WTC11 (cell line): ENCODE measurements at regions not wholly inside any gene's neighbourhood (a gene's known extent, or its start where the extent isn't known, plus 50 kb on each side); places are given as distances from the start of the nearest gene placed in this dataset.

Experiments
- CBFB ChIP-seq: sonication (generic); formaldehyde crosslinking; IDR thresholded peaks from 2 replicates; pipeline ENCODE4 v1.8.1; 2022; ENCODE audit warnings: mild to moderate bottlenecking, low read depth, missing genetic modification reagents
- NFYB ChIP-seq: sonication (generic); formaldehyde crosslinking; conservative IDR thresholded peaks from 2 replicates; pipeline ENCODE4 v1.8.0; 2022; ENCODE audit warnings: low read depth, missing genetic modification reagents
- NR3C1 ChIP-seq: sonication (generic); formaldehyde crosslinking; conservative IDR thresholded peaks from 2 replicates; pipeline ENCODE4 v1.8.1; 2023; ENCODE audit warnings: low read depth, mild to moderate bottlenecking, missing genetic modification reagents
- SMAD3 ChIP-seq: sonication (generic); formaldehyde crosslinking; IDR thresholded peaks from 2 replicates; pipeline ENCODE4 v1.8.0; 2022; ENCODE audit warnings: missing genetic modification reagents, mild to moderate bottlenecking, borderline replicate concordance
- SMAD4 ChIP-seq: sonication (generic); formaldehyde crosslinking; IDR thresholded peaks from 2 replicates; pipeline ENCODE4 v1.8.0; 2022; ENCODE audit warnings: mild to moderate bottlenecking, missing genetic modification reagents
- SP1 ChIP-seq: sonication (generic); formaldehyde crosslinking; conservative IDR thresholded peaks from 2 replicates; pipeline ENCODE4 v1.8.1; 2022; ENCODE audit warnings: missing genetic modification reagents
- ZBTB21 ChIP-seq: sonication (generic); formaldehyde crosslinking; IDR thresholded peaks from 2 replicates; pipeline ENCODE4 v1.8.1; 2023; ENCODE audit warnings: mild to moderate bottlenecking, missing genetic modification reagents, borderline replicate concordance
- ZNF121 ChIP-seq: sonication (generic); formaldehyde crosslinking; IDR thresholded peaks from 2 replicates; pipeline ENCODE4 v1.8.0; 2023; ENCODE audit warnings: missing genetic modification reagents
- TF ChIP-seq, protein P1 (sequence below): fragments of 200-600 bp; IDR thresholded peaks from 2 replicates; pipeline ENCODE4 v1.8.0; 2022; ENCODE audit warnings: antibody characterized with exemption
- TF ChIP-seq, protein P2 (sequence below): sonication (generic); formaldehyde crosslinking; IDR thresholded peaks from 2 replicates; pipeline ENCODE4 v1.8.1; 2023; ENCODE audit warnings: mild to moderate bottlenecking, missing genetic modification reagents, borderline replicate concordance
- TF ChIP-seq, protein P3 (sequence below): sonication (generic); formaldehyde crosslinking; IDR thresholded peaks from 2 replicates; pipeline ENCODE4 v1.8.0; 2023; ENCODE audit warnings: missing genetic modification reagents
- TF ChIP-seq, protein P4 (sequence below): sonication (generic); formaldehyde crosslinking; IDR thresholded peaks from 2 replicates; pipeline ENCODE4 v1.8.1; 2023; ENCODE audit warnings: mild to moderate bottlenecking, missing genetic modification reagents, moderate library complexity
- TF ChIP-seq, protein P5 (sequence below): sonication (generic); formaldehyde crosslinking; IDR thresholded peaks from 2 replicates; pipeline ENCODE4 v1.8.0; 2022; ENCODE audit warnings: mild to moderate bottlenecking, missing genetic modification reagents

DNA sequence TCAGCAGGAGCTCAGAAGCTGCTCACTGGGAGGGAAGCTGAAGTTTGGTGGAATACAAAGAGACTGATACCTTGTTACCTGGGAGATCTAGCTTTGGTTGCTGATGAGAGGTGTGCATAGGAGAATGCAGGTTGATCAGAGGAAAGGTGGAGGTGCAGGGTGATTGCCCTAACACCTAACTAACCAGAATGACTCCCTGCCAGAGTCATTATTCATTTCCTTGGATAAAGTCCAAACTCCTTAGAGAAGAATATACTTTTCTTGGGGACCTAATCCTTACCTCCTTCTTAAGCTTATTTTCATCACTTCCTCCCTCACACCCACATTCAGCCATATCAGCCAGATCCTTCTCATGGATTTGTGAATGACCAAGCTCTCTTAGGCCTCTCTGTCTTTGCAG, 814.2 kb upstream of the TENM4 start:
- TF ChIP-seq, protein P1, sequence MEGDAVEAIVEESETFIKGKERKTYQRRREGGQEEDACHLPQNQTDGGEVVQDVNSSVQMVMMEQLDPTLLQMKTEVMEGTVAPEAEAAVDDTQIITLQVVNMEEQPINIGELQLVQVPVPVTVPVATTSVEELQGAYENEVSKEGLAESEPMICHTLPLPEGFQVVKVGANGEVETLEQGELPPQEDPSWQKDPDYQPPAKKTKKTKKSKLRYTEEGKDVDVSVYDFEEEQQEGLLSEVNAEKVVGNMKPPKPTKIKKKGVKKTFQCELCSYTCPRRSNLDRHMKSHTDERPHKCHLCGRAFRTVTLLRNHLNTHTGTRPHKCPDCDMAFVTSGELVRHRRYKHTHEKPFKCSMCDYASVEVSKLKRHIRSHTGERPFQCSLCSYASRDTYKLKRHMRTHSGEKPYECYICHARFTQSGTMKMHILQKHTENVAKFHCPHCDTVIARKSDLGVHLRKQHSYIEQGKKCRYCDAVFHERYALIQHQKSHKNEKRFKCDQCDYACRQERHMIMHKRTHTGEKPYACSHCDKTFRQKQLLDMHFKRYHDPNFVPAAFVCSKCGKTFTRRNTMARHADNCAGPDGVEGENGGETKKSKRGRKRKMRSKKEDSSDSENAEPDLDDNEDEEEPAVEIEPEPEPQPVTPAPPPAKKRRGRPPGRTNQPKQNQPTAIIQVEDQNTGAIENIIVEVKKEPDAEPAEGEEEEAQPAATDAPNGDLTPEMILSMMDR: no peak
- TF ChIP-seq, protein P2, sequence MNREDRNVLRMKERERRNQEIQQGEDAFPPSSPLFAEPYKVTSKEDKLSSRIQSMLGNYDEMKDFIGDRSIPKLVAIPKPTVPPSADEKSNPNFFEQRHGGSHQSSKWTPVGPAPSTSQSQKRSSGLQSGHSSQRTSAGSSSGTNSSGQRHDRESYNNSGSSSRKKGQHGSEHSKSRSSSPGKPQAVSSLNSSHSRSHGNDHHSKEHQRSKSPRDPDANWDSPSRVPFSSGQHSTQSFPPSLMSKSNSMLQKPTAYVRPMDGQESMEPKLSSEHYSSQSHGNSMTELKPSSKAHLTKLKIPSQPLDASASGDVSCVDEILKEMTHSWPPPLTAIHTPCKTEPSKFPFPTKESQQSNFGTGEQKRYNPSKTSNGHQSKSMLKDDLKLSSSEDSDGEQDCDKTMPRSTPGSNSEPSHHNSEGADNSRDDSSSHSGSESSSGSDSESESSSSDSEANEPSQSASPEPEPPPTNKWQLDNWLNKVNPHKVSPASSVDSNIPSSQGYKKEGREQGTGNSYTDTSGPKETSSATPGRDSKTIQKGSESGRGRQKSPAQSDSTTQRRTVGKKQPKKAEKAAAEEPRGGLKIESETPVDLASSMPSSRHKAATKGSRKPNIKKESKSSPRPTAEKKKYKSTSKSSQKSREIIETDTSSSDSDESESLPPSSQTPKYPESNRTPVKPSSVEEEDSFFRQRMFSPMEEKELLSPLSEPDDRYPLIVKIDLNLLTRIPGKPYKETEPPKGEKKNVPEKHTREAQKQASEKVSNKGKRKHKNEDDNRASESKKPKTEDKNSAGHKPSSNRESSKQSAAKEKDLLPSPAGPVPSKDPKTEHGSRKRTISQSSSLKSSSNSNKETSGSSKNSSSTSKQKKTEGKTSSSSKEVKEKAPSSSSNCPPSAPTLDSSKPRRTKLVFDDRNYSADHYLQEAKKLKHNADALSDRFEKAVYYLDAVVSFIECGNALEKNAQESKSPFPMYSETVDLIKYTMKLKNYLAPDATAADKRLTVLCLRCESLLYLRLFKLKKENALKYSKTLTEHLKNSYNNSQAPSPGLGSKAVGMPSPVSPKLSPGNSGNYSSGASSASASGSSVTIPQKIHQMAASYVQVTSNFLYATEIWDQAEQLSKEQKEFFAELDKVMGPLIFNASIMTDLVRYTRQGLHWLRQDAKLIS (CRISPR knock-in tag): no peak
- TF ChIP-seq NR3C1 (CRISPR knock-in tag) (no peak), NFYB (CRISPR knock-in tag) (no peak), SMAD3 (CRISPR knock-in tag) (no peak), ZNF121 (CRISPR knock-in tag) (no peak), SMAD4 (no peak), CBFB (CRISPR knock-in tag) (no peak), SP1 (CRISPR knock-in tag) (no peak), ZBTB21 (CRISPR knock-in tag) (no peak)
- TF ChIP-seq, protein P3, sequence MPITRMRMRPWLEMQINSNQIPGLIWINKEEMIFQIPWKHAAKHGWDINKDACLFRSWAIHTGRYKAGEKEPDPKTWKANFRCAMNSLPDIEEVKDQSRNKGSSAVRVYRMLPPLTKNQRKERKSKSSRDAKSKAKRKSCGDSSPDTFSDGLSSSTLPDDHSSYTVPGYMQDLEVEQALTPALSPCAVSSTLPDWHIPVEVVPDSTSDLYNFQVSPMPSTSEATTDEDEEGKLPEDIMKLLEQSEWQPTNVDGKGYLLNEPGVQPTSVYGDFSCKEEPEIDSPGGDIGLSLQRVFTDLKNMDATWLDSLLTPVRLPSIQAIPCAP (CRISPR knock-in tag): no peak
- TF ChIP-seq, protein P4, sequence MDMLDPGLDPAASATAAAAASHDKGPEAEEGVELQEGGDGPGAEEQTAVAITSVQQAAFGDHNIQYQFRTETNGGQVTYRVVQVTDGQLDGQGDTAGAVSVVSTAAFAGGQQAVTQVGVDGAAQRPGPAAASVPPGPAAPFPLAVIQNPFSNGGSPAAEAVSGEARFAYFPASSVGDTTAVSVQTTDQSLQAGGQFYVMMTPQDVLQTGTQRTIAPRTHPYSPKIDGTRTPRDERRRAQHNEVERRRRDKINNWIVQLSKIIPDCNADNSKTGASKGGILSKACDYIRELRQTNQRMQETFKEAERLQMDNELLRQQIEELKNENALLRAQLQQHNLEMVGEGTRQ (CRISPR knock-in tag): no peak
- TF ChIP-seq, protein P5, sequence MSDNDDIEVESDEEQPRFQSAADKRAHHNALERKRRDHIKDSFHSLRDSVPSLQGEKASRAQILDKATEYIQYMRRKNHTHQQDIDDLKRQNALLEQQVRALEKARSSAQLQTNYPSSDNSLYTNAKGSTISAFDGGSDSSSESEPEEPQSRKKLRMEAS (CRISPR knock-in tag): no peak
